Pancreas (tissue), 10 donors: ENCODE measurements at regions not wholly inside any gene's neighbourhood (a gene's known extent, or its start where the extent isn't known, plus 50 kb on each side); places are given as distances from the start of the nearest gene placed in this dataset.

Source experiments
- ATAC-seq, 4 donors: fragments of 200-7000 bp; cut with Tn5 transposase; one replicate each; pipeline versions ENCODE4 v1.8.0 to v1.9.1; 2020; ENCODE audit warnings: mild to moderate bottlenecking in 4 of 4, moderate library complexity in 4 of 4
- DNase-seq, 6 donors: peaks; one replicate each; pipeline ENCODE4 v3.0.0-alpha.2; 2020
- FAIRE-seq: peaks from 2 replicates; lab custom pipeline; 2012; peaks lifted over from hg19 to GRCh38; lab: Jason Lieb, UNC
- H3K27ac ChIP-seq, 4 donors: fragments of 200-600 bp; sonication (generic); 1 replicate in 3 of 4; 2 replicates in 1 of 4; pipeline versions ENCODE4 v1.5.0 to v1.8.0; 2020
- H3K27me3 ChIP-seq, 4 donors: fragments of 200-600 bp; one replicate each; pipeline ENCODE4 v1.8.0; 2021
- H3K36me3 ChIP-seq, 3 donors: fragments of 200-600 bp; sonication (generic) in 1 of 3; one replicate each; pipeline versions ENCODE4 v1.5.0 to v1.8.0; 2020 to 2021
- H3K4me1 ChIP-seq, 3 donors: fragments of 200-600 bp; one replicate each; pipeline ENCODE4 v1.8.0; 2021
- H3K4me3 ChIP-seq, 4 donors: fragments of 200-600 bp; sonication (generic) in 2 of 4; one replicate each; pipeline versions ENCODE4 v1.5.0 to v1.8.0; 2020 to 2021
- H3K9me3 ChIP-seq, 4 donors: fragments of 200-600 bp; one replicate each; pipeline ENCODE4 v1.8.0; 2021
- CTCF ChIP-seq, 4 donors: fragments of 200-600 bp; sonication (generic) in 3 of 4; IDR thresholded peaks; one replicate each; pipeline versions ENCODE4 v1.5.0 to v1.8.0; 2021; ENCODE audit warnings: antibody characterized with exemption in 4 of 4
- WGBS, 2 donors: extraction: QIAGEN DNeasy Blood & Tissue Kit; methylation state at CpG; one replicate each; pipeline ENCODE4 v1.1.7; 2013; 5-methylcytosine and 5-hydroxymethylcytosine counted together
- intact Hi-C, 3 donors: fragments of 100-400 bp; cut with DNase I; formaldehyde crosslinking; loops; one replicate each; pipeline versions ENCODE4 v1.11.1 to v1.14.2; 2022
- donor health status: healthy with polysubstance abuse.
- donor health status: DM: no; HTN: no; CAD: no; lungs with moderate emphysema.
- donor health status: DM: no; HTN: no; CAD: no.
- donor health status: control.
- donor health status: control.
- donor health status: Bipolar disorder and iron deficiency.
- donor health status: DM: yes; HTN: yes; CAD: no.
- donor health status: DM: no; HTN: no; CAD: no.
- donor health status: DM: no; HTN: no; CAD: no.
- donor health status: DM: yes; HTN: yes; CAD: no.

GRCh38 chr6:163902993-163903392, 488.5 kb downstream of the QKI start:
- no peak for FAIRE-seq
- 83 to 85% methylated on average over 8 of the region's 8 CpGs for WGBS, 2 donors
- intact Hi-C loops: no loop called here

GRCh38 chr6:163901681-163902080, 487.2 kb downstream of the QKI start:
- intact Hi-C loops: no loop called here
- no peak for DNase-seq
- Histone ChIP-seq H3K4me1 (no peaks in the 10 kb centered on the region), H3K4me3 (no peak overlapping the region), H3K27me3 (no peaks in the 10 kb centered on the region), H3K27ac (no peak overlapping the region), H3K36me3 (no peaks in the 10 kb centered on the region), H3K9me3 (no peaks in the 10 kb centered on the region)
- no peak for FAIRE-seq
- TF ChIP-seq CTCF (IDR thresholded peaks at IDR 0.05): no peak
- no peak for ATAC-seq
- 77 to 85% methylated on average over 5 of the region's 5 CpGs for WGBS, 2 donors

More at GRCh38 chr6:163902993-163903392, 488.5 kb downstream of the QKI start:
- TF ChIP-seq CTCF (IDR thresholded peaks at IDR 0.05): no peak
- no peaks in the 10 kb centered on the region for H3K36me3 ChIP-seq
- no peaks in the 10 kb centered on the region for H3K9me3 ChIP-seq
- DNase-seq (no peak), ATAC-seq (no peak)
- no peaks in the 10 kb centered on the region for H3K27me3 ChIP-seq
- H3K4me3 ChIP-seq: no peak overlapping the region
- H3K27ac ChIP-seq: no peak overlapping the region
- no peaks in the 10 kb centered on the region for H3K4me1 ChIP-seq

- H3K4me1 ChIP-seq: no peaks in the 10 kb centered on the region
- FAIRE-seq: no peak
- no peak overlapping the region for H3K27ac ChIP-seq
- no peak for TF ChIP-seq CTCF (IDR thresholded peaks at IDR 0.05)
- WGBS, 2 donors: 65 to 68% methylated on average over 4 of the region's 4 CpGs
- H3K9me3 ChIP-seq: no peaks in the 10 kb centered on the region
- no peak for DNase-seq
- H3K27me3 ChIP-seq: no peaks in the 10 kb centered on the region
- no peak for ATAC-seq
- intact Hi-C loops: no loop called here
- H3K4me3 ChIP-seq: no peak overlapping the region
- no peaks in the 10 kb centered on the region for H3K36me3 ChIP-seq
Observed at GRCh38 chr6:163900570-163900969, 486.1 kb downstream of the QKI start.

- H3K4me1 ChIP-seq: no peaks in the 10 kb centered on the region
- FAIRE-seq (no peak), ATAC-seq (no peak), DNase-seq (no peak)
- no peak overlapping the region for H3K27ac ChIP-seq
- H3K36me3 ChIP-seq: no peaks in the 10 kb centered on the region
- H3K27me3 ChIP-seq: no peaks in the 10 kb centered on the region
- intact Hi-C loops: no loop called here
- 70 to 75% methylated on average over 4 of the region's 4 CpGs for WGBS, 2 donors
- H3K9me3 ChIP-seq: no peaks in the 10 kb centered on the region
- TF ChIP-seq CTCF (IDR thresholded peaks at IDR 0.05): no peak
- H3K4me3 ChIP-seq: no peak overlapping the region
Observed at GRCh38 chr6:163897669-163898068, 483.2 kb downstream of the QKI start.

- no peak for DNase-seq
- no peak overlapping the region for H3K4me3 ChIP-seq
- no peaks in the 10 kb centered on the region for H3K36me3 ChIP-seq
- intact Hi-C loops: no loop called here
- no peak overlapping the region for H3K27ac ChIP-seq
- no peaks in the 10 kb centered on the region for H3K4me1 ChIP-seq
- peak in 1 of 4 donors; percentile 33 for ATAC-seq
- no peak for FAIRE-seq
- no peaks in the 10 kb centered on the region for H3K9me3 ChIP-seq
- WGBS, 2 donors: 74 to 83% methylated on average over 8 of the region's 8 CpGs
- no peak for TF ChIP-seq CTCF (IDR thresholded peaks at IDR 0.05)
- H3K27me3 ChIP-seq: no peaks in the 10 kb centered on the region
Observed at GRCh38 chr6:163897030-163897429, 482.5 kb downstream of the QKI start.
